ENCODE measurements at regions not wholly inside any gene's neighbourhood (a gene's known extent, or its start where the extent isn't known, plus 50 kb on each side); places are given as distances from the start of the nearest gene placed in this dataset.
"Not testable (repeated sequence)": the region's sequence is repeated elsewhere in the genome, so short reads cannot be mapped to it uniquely, and the experiment has no call there.

DNA sequence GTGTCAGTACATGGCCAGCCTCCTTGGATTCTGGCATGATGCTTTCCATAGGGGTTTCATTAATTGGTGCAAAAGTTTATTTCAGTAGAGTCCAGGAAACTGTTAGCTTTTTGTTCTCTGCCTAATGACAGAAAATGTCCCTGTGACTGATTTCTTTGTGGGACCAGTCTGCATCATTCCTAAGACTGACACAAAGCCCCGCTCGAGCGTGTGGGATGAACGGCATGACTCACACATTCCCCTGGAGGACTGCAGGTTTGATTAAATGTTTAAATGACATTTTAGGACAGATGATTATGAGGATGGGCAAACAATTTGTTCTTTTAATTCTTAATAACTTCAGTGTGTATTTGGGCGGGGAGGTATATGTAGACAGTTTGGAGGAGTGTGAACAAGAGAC is 120.9 kb upstream of the ERV3-1 start:
- TF ChIP-seq, protein P1, sequence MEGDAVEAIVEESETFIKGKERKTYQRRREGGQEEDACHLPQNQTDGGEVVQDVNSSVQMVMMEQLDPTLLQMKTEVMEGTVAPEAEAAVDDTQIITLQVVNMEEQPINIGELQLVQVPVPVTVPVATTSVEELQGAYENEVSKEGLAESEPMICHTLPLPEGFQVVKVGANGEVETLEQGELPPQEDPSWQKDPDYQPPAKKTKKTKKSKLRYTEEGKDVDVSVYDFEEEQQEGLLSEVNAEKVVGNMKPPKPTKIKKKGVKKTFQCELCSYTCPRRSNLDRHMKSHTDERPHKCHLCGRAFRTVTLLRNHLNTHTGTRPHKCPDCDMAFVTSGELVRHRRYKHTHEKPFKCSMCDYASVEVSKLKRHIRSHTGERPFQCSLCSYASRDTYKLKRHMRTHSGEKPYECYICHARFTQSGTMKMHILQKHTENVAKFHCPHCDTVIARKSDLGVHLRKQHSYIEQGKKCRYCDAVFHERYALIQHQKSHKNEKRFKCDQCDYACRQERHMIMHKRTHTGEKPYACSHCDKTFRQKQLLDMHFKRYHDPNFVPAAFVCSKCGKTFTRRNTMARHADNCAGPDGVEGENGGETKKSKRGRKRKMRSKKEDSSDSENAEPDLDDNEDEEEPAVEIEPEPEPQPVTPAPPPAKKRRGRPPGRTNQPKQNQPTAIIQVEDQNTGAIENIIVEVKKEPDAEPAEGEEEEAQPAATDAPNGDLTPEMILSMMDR (IDR thresholded peaks at IDR 0.05; ENCODE audit: insufficient read depth, low read depth, low read length), result not testable (repeated sequence)
- TF ChIP-seq EZH2 (IDR thresholded peaks at IDR 0.05; ENCODE audit: insufficient read depth, low read length), result not testable (repeated sequence)
